Stimulated activated CD8-positive, alpha-beta memory T cell treated with anti-CD3 and anti-CD28 coated beads, Interleukin-7, amount 100 ng/mL, for 48 hours (primary cell): ENCODE measurements at regions not wholly inside any gene's neighbourhood (a gene's known extent, or its start where the extent isn't known, plus 50 kb on each side); places are given as distances from the start of the nearest gene placed in this dataset.

Experiments
- DNase-seq, 2 donors: peaks; one replicate each; pipeline ENCODE4 v3.0.0-alpha.2; 2020; ENCODE audit warnings: low read depth in 1 of 2; ENCODE audit errors: extremely low read depth in 1 of 2

DNA sequence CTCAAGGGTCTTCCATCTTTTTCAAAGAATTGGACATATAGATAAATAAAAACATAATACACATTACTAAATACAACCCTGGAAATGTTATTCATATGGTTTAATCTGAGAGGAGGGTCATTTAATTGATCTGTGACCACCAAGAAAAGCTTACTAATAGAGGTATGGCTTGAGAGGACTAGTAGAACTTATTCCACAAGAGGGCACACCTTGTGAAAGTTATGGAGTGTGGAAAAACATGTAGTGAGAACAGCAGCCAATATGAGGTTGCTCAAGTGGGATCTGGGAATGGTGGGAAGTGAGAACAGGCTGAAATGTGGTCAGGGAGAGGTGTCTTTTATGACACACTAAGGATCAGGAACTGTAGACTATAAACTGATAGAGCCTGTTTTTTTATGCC lies 973.5 kb upstream of the B3GALT2 start:
- no peak for DNase-seq

DNA sequence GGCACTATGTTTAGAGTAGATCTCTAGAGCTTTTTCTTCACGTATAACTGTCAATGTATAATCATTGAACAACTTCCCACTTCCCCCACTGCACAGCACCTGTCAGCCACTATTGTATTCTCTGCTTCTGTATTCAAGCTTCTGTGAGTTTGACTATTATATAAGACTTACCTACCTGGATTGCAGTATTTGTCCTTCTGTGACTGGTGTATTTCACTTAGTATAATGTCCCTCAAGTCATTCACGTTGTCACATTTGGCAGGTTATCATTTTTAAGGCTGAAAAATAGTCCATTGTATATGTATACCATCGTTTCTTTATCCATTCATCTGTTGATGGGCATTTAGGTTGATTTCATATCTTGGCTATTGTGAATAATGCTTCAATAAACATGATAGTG lies 969.5 kb upstream of the B3GALT2 start:
- DNase-seq, result no peak

DNA sequence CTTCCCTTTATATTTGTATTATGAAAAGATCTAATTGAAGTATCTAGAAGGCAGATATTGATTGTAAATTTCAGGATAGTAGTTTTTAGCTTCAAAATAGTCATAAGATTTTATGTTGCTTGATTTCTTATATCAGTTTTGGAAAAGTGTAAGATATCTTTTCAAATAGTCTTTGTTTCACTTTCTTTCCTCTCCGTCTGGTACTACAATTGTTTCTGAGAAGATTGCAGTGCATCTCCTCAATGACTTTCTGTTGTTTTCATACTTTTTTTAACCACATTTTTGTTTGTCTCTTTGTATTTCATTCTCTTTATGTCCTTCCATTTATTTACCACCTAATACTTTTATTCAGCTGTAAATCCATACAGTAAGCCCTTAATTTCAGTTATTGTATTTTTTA lies 964.6 kb upstream of the B3GALT2 start:
- no peak for DNase-seq

DNA sequence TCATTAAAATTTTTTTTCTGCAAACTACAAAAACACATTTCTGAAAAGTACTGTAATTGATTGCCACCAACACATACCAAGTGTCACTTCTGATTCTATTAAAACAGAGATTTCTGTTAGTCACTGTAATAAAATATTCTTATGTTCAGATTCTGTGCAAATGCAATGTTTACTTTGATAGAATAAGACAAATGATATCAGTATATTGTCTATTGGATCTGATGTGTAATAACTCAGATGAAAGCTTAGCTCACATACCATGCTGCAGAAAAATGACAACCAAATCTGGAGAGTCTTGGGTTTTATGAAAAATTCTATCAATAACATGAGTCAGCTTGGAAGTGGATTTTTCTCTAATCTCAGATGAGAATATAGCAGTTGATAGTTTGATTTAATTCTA lies 963.8 kb upstream of the B3GALT2 start:
- DNase-seq, result no peak

DNA sequence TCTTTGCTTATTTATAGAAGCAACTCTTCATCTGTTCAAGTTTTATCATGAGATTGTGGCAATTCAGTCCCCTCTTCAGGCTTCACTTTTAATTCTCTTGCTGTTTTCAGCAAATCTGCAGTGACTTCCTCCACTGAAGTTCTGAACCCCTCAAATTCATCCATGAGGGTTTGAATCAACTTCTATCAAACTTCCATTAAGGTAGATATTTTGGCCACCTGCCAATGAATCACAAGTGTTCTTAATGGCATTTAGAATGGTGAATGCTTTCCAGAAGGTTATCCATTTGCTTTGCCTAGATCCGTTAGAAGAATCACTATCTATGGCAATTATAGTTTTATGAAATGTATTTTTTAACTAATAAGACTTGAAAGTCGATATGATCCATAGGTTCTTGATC lies 946.7 kb upstream of the B3GALT2 start:
- DNase-seq, result no peak

DNA sequence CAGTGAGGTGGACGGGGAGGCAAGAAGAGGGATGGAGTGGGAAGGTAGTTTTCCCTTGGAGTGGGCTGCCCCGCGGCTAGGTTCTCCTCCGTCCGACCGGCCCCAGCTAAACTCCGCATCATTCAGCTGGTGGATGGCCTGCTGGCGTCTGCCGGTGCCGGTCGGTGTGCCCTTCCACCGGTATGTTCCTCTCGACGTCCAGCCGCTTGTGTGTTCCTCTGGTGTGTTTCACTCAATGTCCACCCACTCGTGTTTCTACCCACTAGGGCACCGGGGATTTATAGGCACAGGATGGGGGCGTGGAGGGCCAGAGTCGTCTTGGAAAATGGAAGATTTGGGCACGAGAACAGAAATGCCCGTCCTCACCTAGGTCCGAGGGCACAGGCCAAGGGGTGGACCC lies 931.7 kb upstream of the B3GALT2 start:
- no peak for DNase-seq

DNA sequence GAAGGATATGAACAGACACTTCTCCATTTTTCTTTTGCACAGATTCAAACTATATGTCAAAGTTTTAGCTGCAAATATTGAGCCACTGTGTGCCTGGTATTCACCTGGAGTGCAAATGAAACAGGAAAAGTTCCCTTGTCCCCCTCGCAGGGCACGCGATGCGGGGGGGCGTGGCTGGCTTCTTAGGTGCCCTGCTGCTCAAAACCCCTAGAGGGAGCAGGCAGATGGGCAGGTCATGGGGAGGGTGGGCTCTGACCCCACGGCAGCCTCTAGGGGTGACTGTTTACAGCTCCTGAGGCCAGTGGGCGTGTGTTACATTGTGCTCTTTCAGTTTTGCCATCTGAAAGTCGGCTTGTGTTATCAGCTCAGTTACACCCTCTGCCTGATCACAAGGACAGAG lies 931.2 kb upstream of the B3GALT2 start:
- no peak for DNase-seq

DNA sequence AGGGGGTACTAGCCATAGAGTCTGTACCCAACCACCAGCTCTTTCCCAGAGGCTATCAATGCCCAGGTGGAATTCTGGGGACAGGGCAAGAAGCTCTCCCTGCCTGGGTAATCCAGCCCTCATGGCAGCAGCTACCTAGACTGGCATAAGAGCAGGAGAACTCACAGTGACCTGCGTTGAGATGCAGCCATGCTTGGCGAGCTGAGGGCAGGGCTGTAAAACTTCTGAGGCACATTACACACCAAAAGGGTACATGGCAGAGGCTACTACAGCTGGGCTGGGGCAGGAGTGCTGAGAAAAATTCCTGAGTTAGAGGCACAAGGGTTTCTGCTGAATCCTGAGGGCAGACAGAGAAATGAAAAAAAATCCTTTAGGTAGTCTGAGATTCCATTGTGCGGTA lies 927.9 kb upstream of the B3GALT2 start:
- DNase-seq, result no peak

DNA sequence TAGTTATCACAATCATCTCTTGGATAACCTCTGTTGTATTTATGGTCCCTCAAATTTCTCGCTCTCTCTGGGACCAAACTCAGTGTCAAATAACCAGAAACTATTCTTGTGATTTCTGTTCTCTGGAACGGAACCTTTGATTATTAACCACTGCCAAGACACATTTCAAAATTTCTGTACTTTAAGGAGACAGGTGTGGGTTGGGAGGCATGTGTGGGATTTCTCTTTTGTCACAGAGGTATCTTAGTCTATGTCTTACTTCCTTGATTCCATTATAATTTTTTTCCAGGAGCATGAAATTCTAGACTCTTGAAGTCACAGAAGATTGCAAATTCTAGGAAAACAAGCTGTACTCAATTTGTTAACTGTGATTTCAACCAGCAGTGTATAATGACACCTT lies 919.0 kb upstream of the B3GALT2 start:
- DNase-seq, result no peak

DNA sequence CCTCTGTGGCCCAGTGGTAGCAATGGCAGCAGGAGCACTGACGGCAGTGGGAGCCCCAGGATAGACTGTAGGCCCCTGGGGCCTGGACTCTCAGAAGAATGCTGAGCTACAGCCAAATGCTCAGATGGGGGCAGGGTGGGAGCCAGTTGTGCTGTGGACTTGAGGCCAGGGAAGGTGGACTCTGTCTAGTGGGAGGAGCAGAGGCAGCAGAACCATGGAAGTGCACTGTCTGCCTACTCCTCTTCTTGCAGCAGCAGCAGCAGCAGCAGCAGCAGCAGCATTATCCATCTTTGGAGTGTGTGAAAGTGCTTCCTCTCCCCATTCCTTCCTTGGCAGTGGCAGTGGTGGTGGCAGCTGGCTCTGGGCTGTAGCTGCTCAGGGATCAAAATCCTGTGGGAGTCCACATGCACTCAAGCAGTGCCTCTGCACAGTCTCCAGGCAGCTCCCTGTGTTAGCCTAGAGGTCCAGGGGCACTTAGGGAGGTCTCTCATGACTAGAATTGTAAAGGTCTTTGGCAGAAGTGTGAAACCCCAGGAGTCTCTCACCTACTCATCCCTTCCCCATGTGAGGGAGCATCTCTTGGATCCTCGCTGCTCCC lies 917.9 kb upstream of the B3GALT2 start:
- no peak for DNase-seq

DNA sequence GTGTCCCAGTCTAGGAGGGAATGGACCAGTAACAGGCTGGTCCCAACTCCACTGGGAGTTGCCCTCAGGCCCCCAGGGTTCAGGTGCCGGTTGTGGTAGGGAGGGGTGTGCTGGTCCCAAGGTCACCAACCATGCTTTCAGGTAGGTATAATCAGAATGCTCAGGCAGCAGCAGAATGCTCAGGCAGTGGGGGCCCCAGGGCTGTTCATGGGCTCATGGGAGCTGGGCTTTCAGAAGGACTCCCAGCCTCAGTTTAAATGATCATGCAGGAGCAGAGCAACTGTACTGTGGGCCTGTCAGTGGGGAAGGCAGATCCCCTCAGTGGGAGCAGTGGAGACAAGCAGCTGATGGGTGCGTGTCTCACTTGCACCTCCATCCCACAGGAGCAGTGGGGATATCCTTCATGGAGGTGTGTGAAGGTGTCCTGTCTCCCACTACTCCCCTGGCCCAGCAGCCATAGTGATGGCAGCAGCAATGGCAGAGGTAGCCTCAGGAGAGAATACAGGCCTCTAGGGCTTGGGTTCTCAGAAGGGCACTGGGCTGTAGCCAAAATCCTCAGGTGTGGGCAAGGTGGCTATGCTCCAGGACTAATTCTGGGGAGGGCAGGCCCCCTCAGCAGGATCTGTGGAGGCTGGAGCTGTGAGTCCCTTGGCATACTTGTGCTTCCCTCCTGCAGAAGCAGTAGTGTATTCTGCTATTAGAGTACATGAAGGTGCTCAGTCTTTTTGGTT lies 917.3 kb upstream of the B3GALT2 start:
- no peak for DNase-seq

DNA sequence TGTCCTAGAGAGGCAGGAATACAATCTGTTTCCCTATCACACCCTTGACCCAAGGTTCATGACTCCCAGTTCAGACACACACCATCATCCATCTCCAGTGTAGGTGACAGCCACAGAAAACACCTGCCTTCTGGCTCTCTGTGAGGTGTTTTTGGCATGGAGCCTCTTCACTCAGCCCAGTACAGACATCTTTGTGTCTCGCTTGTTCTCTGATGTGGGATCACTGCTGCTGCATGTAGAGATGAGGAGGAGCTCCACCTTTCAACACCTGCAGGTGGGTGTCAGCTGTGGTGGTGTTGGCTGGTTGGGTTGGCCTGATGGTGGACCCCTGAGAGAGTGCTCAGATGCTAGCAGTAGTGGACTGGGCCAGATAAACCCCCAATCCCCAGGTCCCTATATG lies 916.7 kb upstream of the B3GALT2 start:
- DNase-seq, result no peak

DNA sequence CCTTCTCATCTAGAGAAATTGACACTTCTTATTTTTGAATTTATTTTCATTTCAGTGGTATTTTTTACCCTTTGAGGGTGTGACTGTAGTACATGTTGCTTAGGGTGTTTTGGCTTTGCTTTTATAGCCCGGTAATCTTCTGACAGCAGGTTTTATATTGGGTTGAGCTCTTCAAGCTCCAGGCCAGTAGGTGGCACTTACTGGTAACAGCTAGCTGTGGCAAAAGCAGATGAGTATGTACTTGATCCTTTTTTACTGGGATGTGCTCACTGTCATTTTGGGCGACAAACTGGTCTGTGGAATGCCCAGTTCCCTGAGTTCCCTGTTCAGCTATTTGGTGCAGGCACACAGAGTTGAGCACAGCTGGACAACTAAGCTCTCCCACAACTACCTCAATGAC lies 916.2 kb upstream of the B3GALT2 start:
- DNase-seq, result no peak

DNA sequence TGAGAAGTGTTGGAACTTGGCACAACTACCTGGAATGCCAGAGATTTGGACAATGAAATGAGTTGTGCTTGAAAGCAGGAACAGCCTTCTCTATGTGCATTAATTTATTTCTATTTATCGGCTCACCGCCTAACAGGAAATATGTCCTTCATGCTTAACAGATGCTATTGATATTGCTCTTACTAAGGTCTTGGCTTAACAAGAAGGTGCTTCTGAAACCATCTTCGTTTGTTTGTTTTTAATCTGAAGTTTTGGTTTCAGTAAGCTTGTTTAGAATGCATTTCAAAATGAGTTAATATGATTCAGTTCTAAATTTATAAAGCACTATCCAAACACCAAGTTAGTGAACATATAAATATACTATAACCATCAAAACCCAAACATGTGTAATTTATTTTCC lies 898.3 kb upstream of the B3GALT2 start:
- no peak for DNase-seq

DNA sequence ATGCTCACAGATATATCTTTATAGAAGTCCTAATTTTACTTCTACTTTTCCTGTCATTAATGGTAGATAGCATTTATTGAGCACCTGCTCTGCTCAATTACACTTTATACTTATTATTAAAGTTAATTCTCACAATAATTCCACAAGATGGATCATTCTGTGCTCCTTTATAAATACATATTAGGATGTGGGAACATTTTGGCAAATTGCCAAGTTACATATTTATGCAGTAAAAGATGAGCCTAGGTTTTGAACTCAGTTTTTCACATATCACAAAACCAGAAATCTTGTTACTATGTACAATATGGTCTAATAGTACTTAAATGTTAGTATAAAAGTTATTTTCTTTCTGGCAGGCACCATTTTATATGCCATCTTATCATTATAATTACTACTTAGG lies 895.0 kb upstream of the B3GALT2 start:
- no peak for DNase-seq

DNA sequence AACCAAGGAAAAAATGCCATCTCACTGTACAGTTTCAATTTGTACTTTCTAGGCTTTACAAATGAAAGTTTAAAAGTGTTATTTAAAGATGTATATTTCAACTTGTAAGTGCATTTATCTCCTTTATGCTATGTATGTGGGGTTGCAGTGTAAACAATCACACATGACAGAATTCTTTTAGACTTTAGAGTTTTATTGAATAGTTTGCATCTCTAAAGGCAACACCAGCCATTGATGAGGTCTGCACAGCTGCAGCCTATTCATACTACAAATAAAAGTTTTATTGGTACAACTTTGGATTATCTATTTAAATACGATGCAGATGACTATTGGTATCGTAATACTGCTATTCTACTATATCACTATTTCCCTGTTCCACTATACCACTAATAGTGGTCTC lies 894.4 kb upstream of the B3GALT2 start:
- DNase-seq, result no peak

DNA sequence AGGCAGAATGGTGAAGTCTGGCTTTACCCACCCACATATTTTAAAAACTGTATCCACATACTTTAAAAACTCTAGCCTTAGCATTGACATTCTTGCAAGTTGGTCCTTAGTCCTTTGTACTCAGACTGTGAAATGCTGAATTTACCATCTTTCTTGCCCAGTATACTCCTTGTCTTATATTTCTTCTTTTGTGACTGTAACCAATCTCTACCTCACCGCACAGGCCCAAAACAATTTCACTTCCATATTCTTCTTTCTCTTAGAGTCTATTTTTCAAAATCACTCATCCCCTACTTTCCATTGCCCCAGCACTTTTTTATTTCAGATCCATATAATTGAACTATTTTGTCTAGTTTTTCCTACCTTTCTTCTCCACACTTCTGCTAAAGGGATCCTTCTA lies 892.4 kb upstream of the B3GALT2 start:
- DNase-seq, result no peak

DNA sequence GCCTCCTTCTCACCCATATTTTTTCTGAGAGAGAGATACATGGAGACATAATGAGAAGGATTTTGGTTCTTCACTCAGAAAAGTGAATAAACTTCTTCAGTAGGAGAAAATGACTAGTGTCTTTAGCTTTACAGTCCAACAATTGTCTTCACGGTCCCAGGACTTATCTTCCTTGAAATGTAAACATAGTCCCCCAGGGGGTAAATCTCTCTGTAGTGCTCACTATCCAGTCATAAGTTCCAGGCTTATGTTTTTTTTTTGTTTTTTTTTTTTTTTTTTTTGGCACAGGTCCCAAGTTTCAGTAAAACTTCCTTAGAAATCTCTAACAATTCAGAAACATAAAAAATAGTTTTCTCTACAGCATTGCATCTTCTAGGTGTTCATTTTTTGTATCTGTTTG lies 890.2 kb upstream of the B3GALT2 start:
- no peak for DNase-seq

DNA sequence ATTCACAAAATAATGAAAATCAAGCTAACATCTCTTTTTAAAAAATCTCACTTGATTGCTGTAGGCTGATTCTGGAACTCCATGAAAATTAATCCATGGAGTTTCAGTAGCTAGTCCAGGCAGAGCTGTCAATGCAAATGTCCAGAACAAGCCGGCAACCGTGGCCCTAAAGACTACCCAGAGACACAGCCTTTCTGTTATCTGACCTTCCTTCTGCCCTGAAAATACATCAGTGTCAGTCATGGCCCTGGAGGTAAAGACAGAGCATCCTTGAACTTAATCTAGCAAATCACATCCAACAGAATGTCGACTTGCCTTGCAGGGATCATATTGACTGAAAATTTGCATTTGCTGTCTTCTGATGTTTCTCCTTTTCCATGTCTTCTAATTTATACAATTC lies 887.4 kb upstream of the B3GALT2 start:
- DNase-seq, result no peak

DNA sequence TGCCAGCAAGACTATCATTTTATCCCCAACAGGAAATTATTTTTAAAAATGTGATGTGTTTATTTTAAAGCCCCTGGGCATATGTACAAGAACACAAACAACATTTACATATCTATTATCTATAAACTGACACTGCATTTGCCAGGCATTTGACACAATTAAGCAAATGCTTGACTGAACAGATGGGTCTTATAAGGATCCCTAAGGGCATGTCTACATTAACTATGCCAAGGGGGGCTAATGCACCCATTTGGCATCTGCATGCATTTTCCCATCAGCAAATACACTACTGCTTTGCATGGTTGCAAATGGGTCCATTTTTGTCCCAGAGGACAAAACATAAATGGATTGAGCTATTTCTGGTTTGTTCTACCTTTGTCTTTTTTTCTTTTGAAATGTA lies 884.8 kb upstream of the B3GALT2 start:
- DNase-seq, result no peak

DNA sequence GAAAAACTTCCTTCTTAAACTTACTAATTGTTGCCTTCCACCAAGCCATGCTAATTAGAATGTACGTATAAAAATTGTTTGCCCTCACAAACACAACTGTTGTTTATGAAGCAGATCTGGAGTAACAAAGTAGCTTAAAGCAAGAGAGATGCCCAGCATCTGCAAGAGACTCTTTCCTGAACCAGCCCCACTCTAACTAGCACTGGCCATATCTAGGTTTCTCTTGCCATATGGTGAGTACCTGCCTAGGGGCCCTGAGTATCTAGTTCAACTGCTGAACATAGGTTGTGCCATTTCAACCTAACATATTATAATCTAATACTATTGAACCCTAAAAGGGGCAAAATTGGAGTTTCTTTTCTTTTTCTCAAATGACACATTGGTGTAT lies 883.4 kb upstream of the B3GALT2 start:
- DNase-seq, result no peak

DNA sequence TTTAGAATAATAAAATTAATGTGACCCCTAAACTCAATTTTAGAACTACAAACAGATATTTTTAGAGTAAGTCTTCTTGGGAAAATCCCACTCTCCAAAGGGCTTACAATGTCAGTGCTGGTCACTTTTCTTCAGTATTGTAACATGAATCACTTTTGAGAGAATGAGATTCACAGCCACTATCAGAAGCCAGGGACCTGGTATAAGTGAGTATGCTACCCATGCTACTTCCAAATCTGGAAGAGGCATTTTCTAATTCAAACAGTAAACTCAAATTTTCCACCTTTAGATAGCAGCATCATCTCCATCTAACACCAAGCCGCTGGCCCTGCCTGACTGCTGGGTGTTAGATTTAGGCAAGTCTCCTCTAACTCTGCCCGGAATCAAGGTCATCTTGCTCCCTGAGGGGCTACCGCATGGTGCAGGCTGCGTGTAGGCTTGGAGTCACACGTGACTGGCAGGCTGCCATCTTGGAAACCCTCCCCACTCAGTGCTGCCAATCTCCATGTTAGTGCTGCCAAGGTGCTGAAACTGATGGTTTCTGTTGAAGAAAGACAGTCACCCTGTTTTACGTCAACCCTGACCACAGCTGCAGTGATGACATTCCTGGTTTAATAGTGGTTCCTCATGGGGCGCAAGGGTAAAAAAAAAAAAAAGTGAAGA lies 882.9 kb upstream of the B3GALT2 start:
- DNase-seq, result no peak
